Lower leg skin (tissue), 3 donors: ENCODE measurements at regions not wholly inside any gene's neighbourhood (a gene's known extent, or its start where the extent isn't known, plus 50 kb on each side); places are given as distances from the start of the nearest gene placed in this dataset.

Source experiments
- POLR2A ChIP-seq, 2 donors: fragments of 450-650 bp; IDR thresholded peaks; one replicate each; pipeline ENCODE4 v1.6.1; 2016 to 2017; ENCODE audit warnings: antibody characterized with exemption in 2 of 2, mild to moderate bottlenecking in 1 of 2, moderate library complexity in 1 of 2
- TF ChIP-seq, protein P1 (sequence below), 3 donors: fragments of 450-650 bp; IDR thresholded peaks; one replicate each; pipeline ENCODE4 v1.5.1; 2016; ENCODE audit warnings: antibody characterized with exemption in 3 of 3, mild to moderate bottlenecking in 3 of 3, moderate library complexity in 2 of 3

DNA sequence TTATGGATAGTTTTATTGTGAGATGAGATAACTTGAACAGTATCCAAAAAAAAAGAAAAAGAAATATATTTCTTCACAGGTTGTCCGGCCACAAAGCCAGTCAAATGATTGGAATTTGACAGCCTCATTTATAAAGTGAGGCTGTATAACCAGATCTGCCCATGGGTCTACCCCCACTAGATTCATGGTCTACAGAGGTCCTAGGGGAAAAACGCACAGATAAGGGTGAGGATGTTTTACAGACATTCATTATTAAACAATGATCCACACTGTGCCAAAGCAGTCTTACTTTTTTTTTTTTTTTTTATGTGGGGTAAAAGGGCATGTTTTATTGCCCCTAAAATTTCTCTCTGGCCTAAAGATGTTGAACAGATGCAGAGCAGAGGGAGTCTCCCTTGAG is 1503.0 kb upstream of the CDH8 start:
- TF ChIP-seq, protein P1, sequence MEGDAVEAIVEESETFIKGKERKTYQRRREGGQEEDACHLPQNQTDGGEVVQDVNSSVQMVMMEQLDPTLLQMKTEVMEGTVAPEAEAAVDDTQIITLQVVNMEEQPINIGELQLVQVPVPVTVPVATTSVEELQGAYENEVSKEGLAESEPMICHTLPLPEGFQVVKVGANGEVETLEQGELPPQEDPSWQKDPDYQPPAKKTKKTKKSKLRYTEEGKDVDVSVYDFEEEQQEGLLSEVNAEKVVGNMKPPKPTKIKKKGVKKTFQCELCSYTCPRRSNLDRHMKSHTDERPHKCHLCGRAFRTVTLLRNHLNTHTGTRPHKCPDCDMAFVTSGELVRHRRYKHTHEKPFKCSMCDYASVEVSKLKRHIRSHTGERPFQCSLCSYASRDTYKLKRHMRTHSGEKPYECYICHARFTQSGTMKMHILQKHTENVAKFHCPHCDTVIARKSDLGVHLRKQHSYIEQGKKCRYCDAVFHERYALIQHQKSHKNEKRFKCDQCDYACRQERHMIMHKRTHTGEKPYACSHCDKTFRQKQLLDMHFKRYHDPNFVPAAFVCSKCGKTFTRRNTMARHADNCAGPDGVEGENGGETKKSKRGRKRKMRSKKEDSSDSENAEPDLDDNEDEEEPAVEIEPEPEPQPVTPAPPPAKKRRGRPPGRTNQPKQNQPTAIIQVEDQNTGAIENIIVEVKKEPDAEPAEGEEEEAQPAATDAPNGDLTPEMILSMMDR (IDR thresholded peaks at IDR 0.05) = no peak
- TF ChIP-seq POLR2A (IDR thresholded peaks at IDR 0.05) = no peak
